K562 (cell line): ENCODE measurements at regions not wholly inside any gene's neighbourhood (a gene's known extent, or its start where the extent isn't known, plus 50 kb on each side); places are given as distances from the start of the nearest gene placed in this dataset.

Experiments used
- CCAR2 ChIP-seq: fragments of 200-400 bp; formaldehyde crosslinking; IDR thresholded peaks from 2 replicates; pipeline ENCODE4 v1.6.1; 2017; ENCODE audit warnings: mild to moderate bottlenecking, low read depth, low read length
- CSDE1 ChIP-seq, 2 experiments: fragments of 450-650 bp; IDR thresholded peaks; 2 replicates each; pipeline ENCODE4 v1.6.1; 2016; ENCODE audit warnings: mild to moderate bottlenecking in 1 of 2
- CXXC5 ChIP-seq: fragments of 250-450 bp; sonication (Bioruptor Pico); IDR thresholded peaks from 2 replicates; pipeline ENCODE4 v1.8.0; 2022; ENCODE audit warnings: inconsistent platforms, mild to moderate bottlenecking, moderate library complexity
- KLF13 ChIP-seq: fragments of 450-650 bp; IDR thresholded peaks from 2 replicates; pipeline ENCODE4 v1.6.1; 2016; ENCODE audit warnings: missing genetic modification characterization, low read depth, mild to moderate bottlenecking, missing compliant biosample characterization, moderate library complexity, borderline replicate concordance
- TCF3 ChIP-seq: sonication (generic); formaldehyde crosslinking; IDR thresholded peaks from 2 replicates; pipeline ENCODE4 v1.4.0; 2020; ENCODE audit warnings: mild to moderate bottlenecking, missing genetic modification reagents
- ZBTB9 ChIP-seq: fragments of 450-650 bp; formaldehyde crosslinking; IDR thresholded peaks from 2 replicates; pipeline ENCODE4 v1.4.0; 2020; ENCODE audit warnings: mild to moderate bottlenecking, moderate library complexity
- TF ChIP-seq, protein P1 (sequence below), 2 experiments: fragments of 450-650 bp in 1 of 2; sonication (generic) in 1 of 2; formaldehyde crosslinking in 1 of 2; IDR thresholded peaks; 2 replicates each; pipeline versions ENCODE4 v1.7.1 to v1.9.0; 2016 to 2022; ENCODE audit warnings: inconsistent platforms in 1 of 2, mild to moderate bottlenecking in 1 of 2, missing genetic modification reagents in 1 of 2
- TF ChIP-seq, protein P2 (sequence below): fragments of 450-650 bp; IDR thresholded peaks from 2 replicates; pipeline ENCODE4 v1.6.1; 2016; ENCODE audit warnings: antibody characterized with exemption
- TF ChIP-seq, protein P3 (sequence below): fragments of 450-650 bp; IDR thresholded peaks from 2 replicates; pipeline ENCODE4 v1.6.1; 2018; ENCODE audit not compliant: partially characterized antibody

GRCh38 chr11:41522391-41522790 lies 62.9 kb upstream of the LRRC4C start (continued):
- TF ChIP-seq, protein P1, sequence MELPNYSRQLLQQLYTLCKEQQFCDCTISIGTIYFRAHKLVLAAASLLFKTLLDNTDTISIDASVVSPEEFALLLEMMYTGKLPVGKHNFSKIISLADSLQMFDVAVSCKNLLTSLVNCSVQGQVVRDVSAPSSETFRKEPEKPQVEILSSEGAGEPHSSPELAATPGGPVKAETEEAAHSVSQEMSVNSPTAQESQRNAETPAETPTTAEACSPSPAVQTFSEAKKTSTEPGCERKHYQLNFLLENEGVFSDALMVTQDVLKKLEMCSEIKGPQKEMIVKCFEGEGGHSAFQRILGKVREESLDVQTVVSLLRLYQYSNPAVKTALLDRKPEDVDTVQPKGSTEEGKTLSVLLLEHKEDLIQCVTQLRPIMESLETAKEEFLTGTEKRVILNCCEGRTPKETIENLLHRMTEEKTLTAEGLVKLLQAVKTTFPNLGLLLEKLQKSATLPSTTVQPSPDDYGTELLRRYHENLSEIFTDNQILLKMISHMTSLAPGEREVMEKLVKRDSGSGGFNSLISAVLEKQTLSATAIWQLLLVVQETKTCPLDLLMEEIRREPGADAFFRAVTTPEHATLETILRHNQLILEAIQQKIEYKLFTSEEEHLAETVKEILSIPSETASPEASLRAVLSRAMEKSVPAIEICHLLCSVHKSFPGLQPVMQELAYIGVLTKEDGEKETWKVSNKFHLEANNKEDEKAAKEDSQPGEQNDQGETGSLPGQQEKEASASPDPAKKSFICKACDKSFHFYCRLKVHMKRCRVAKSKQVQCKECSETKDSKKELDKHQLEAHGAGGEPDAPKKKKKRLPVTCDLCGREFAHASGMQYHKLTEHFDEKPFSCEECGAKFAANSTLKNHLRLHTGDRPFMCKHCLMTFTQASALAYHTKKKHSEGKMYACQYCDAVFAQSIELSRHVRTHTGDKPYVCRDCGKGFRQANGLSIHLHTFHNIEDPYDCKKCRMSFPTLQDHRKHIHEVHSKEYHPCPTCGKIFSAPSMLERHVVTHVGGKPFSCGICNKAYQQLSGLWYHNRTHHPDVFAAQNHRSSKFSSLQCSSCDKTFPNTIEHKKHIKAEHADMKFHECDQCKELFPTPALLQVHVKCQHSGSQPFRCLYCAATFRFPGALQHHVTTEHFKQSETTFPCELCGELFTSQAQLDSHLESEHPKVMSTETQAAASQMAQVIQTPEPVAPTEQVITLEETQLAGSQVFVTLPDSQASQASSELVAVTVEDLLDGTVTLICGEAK (IDR thresholded peaks at IDR 0.05), result no peak
- TF ChIP-seq, protein P1 (CRISPR knock-in tag; IDR thresholded peaks at IDR 0.05), result no peak
- TF ChIP-seq, protein P2, sequence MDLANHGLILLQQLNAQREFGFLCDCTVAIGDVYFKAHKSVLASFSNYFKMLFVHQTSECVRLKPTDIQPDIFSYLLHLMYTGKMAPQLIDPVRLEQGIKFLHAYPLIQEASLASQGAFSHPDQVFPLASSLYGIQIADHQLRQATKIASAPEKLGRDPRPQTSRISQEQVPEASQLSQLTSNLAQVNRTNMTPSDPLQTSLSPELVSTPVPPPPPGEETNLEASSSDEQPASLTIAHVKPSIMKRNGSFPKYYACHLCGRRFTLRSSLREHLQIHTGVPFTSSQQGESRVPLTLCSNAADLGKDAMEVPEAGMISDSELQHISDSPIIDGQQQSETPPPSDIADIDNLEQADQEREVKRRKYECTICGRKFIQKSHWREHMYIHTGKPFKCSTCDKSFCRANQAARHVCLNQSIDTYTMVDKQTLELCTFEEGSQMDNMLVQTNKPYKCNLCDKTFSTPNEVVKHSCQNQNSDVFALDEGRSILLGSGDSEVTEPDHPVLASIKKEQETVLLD, result no peak
- TF ChIP-seq CCAR2 (no peak), ZBTB9 (CRISPR knock-in tag) (no peak), KLF13 (tag) (no peak), CXXC5 (CRISPR knock-in tag) (no peak), TCF3 (no peak), CSDE1 (IDR thresholded peaks at IDR 0.05) (no peak)
- TF ChIP-seq, protein P3, sequence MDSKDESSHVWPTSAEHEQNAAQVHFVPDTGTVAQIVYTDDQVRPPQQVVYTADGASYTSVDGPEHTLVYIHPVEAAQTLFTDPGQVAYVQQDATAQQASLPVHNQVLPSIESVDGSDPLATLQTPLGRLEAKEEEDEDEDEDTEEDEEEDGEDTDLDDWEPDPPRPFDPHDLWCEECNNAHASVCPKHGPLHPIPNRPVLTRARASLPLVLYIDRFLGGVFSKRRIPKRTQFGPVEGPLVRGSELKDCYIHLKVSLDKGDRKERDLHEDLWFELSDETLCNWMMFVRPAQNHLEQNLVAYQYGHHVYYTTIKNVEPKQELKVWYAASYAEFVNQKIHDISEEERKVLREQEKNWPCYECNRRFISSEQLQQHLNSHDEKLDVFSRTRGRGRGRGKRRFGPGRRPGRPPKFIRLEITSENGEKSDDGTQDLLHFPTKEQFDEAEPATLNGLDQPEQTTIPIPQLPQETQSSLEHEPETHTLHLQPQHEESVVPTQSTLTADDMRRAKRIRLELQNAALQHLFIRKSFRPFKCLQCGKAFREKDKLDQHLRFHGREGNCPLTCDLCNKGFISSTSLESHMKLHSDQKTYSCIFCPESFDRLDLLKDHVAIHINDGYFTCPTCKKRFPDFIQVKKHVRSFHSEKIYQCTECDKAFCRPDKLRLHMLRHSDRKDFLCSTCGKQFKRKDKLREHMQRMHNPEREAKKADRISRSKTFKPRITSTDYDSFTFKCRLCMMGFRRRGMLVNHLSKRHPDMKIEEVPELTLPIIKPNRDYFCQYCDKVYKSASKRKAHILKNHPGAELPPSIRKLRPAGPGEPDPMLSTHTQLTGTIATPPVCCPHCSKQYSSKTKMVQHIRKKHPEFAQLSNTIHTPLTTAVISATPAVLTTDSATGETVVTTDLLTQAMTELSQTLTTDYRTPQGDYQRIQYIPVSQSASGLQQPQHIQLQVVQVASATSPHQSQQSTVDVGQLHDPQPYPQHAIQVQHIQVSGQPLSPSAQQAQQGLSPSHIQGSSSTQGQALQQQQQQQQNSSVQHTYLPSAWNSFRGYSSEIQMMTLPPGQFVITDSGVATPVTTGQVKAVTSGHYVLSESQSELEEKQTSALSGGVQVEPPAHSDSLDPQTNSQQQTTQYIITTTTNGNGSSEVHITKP, result no peak
